ENCODE measurements at regions not wholly inside any gene's neighbourhood (a gene's known extent, or its start where the extent isn't known, plus 50 kb on each side); places are given as distances from the start of the nearest gene placed in this dataset.

GRCh38 chr7:49187543-49188268, 263.4 kb downstream of the CDC14C start:
- Histone ChIP-seq H3K27ac (ENCODE audit: low read depth in 1 of 2, low read length in 1 of 2) (no peak overlapping the region), H3K9me3 (ENCODE audit: control insufficient read depth in 2 of 2, insufficient read depth in 1 of 2, low read length in 1 of 2) (no peaks in the 10 kb centered on the region), H3K4me3 (ENCODE audit: low read length in 2 of 2) (no peak overlapping the region), H3K36me3 (ENCODE audit: control insufficient read depth in 2 of 2, insufficient read depth in 2 of 2, low read length in 1 of 2) (no peaks in the 10 kb centered on the region), H3K4me1 (ENCODE audit: control insufficient read depth in 2 of 2, insufficient read depth in 2 of 2, low read length in 2 of 2) (no peaks in the 10 kb centered on the region), H3K27me3 (ENCODE audit: control insufficient read depth in 2 of 2, insufficient read depth in 1 of 2, low read length in 1 of 2) (no peaks in the 10 kb centered on the region)
- 82% methylated on average over 3 of the region's 3 CpGs for WGBS
- no peak for DNase-seq (ENCODE audit: low read depth in 6 of 9, low spot score in 9 of 9)

- H3K27me3 ChIP-seq (ENCODE audit: control insufficient read depth in 2 of 2, insufficient read depth in 1 of 2, low read length in 1 of 2) = no peaks in the 10 kb centered on the region
- no peak overlapping the region for H3K27ac ChIP-seq (ENCODE audit: low read depth in 1 of 2, low read length in 1 of 2)
- no peak overlapping the region for H3K4me3 ChIP-seq (ENCODE audit: low read length in 2 of 2)
- H3K4me1 ChIP-seq (ENCODE audit: control insufficient read depth in 2 of 2, insufficient read depth in 2 of 2, low read length in 2 of 2) = no peaks in the 10 kb centered on the region
- H3K36me3 ChIP-seq (ENCODE audit: control insufficient read depth in 2 of 2, insufficient read depth in 2 of 2, low read length in 1 of 2) = no peaks in the 10 kb centered on the region
- 74% methylated on average over 2 of the region's 2 CpGs for WGBS
- no peaks in the 10 kb centered on the region for H3K9me3 ChIP-seq (ENCODE audit: control insufficient read depth in 2 of 2, insufficient read depth in 1 of 2, low read length in 1 of 2)
- DNase-seq (ENCODE audit: low read depth in 6 of 9, low spot score in 9 of 9) = no peak
Measured at GRCh38 chr7:49228426-49229098, 304.2 kb downstream of the CDC14C start.

GRCh38 chr7:49229246-49229645, 304.9 kb downstream of the CDC14C start:
- no peaks in the 10 kb centered on the region for H3K36me3 ChIP-seq (ENCODE audit: control insufficient read depth in 2 of 2, insufficient read depth in 2 of 2, low read length in 1 of 2)
- no peak overlapping the region for H3K4me3 ChIP-seq (ENCODE audit: low read length in 2 of 2)
- no peak for DNase-seq (ENCODE audit: low read depth in 6 of 9, low spot score in 9 of 9)
- no peaks in the 10 kb centered on the region for H3K4me1 ChIP-seq (ENCODE audit: control insufficient read depth in 2 of 2, insufficient read depth in 2 of 2, low read length in 2 of 2)
- H3K27me3 ChIP-seq (ENCODE audit: control insufficient read depth in 2 of 2, insufficient read depth in 1 of 2, low read length in 1 of 2) = no peaks in the 10 kb centered on the region
- WGBS = 76% methylated on average over 6 of the region's 6 CpGs
- H3K9me3 ChIP-seq (ENCODE audit: control insufficient read depth in 2 of 2, insufficient read depth in 1 of 2, low read length in 1 of 2) = no peaks in the 10 kb centered on the region
- no peak overlapping the region for H3K27ac ChIP-seq (ENCODE audit: low read depth in 1 of 2, low read length in 1 of 2)

- WGBS = 24% methylated on average over 2 of the region's 2 CpGs
Measured at GRCh38 chr7:49243521-49243920, 319.2 kb downstream of the CDC14C start.

GRCh38 chr7:49244543-49244942, 320.2 kb downstream of the CDC14C start:
- DNase-seq (ENCODE audit: low read depth in 6 of 9, low spot score in 9 of 9) = no peak
- no peak overlapping the region for H3K27ac ChIP-seq (ENCODE audit: low read depth in 1 of 2, low read length in 1 of 2)
- H3K4me3 ChIP-seq (ENCODE audit: low read length in 2 of 2) = no peak overlapping the region
- H3K36me3 ChIP-seq (ENCODE audit: control insufficient read depth in 2 of 2, insufficient read depth in 2 of 2, low read length in 1 of 2) = no peaks in the 10 kb centered on the region
- no peaks in the 10 kb centered on the region for H3K4me1 ChIP-seq (ENCODE audit: control insufficient read depth in 2 of 2, insufficient read depth in 2 of 2, low read length in 2 of 2)
- H3K9me3 ChIP-seq (ENCODE audit: control insufficient read depth in 2 of 2, insufficient read depth in 1 of 2, low read length in 1 of 2) = no peaks in the 10 kb centered on the region
- 3% methylated on average over 1 of the region's 1 CpG for WGBS
- no peaks in the 10 kb centered on the region for H3K27me3 ChIP-seq (ENCODE audit: control insufficient read depth in 2 of 2, insufficient read depth in 1 of 2, low read length in 1 of 2)

More at GRCh38 chr7:49243521-49243920, 319.2 kb downstream of the CDC14C start:
- Histone ChIP-seq H3K36me3 (ENCODE audit: control insufficient read depth in 2 of 2, insufficient read depth in 2 of 2, low read length in 1 of 2) (no peaks in the 10 kb centered on the region), H3K9me3 (ENCODE audit: control insufficient read depth in 2 of 2, insufficient read depth in 1 of 2, low read length in 1 of 2) (no peaks in the 10 kb centered on the region), H3K4me1 (ENCODE audit: control insufficient read depth in 2 of 2, insufficient read depth in 2 of 2, low read length in 2 of 2) (no peaks in the 10 kb centered on the region), H3K4me3 (ENCODE audit: low read length in 2 of 2) (no peak overlapping the region), H3K27ac (ENCODE audit: low read depth in 1 of 2, low read length in 1 of 2) (no peak overlapping the region), H3K27me3 (ENCODE audit: control insufficient read depth in 2 of 2, insufficient read depth in 1 of 2, low read length in 1 of 2) (no peaks in the 10 kb centered on the region)
- DNase-seq (ENCODE audit: low read depth in 6 of 9, low spot score in 9 of 9) = no peak

GRCh38 chr7:49245062-49245461, 320.7 kb downstream of the CDC14C start:
- no peak for DNase-seq (ENCODE audit: low read depth in 6 of 9, low spot score in 9 of 9)
- Histone ChIP-seq H3K4me3 (ENCODE audit: low read length in 2 of 2) (no peak overlapping the region), H3K4me1 (ENCODE audit: control insufficient read depth in 2 of 2, insufficient read depth in 2 of 2, low read length in 2 of 2) (no peaks in the 10 kb centered on the region), H3K9me3 (ENCODE audit: control insufficient read depth in 2 of 2, insufficient read depth in 1 of 2, low read length in 1 of 2) (no peaks in the 10 kb centered on the region), H3K36me3 (ENCODE audit: control insufficient read depth in 2 of 2, insufficient read depth in 2 of 2, low read length in 1 of 2) (no peaks in the 10 kb centered on the region), H3K27me3 (ENCODE audit: control insufficient read depth in 2 of 2, insufficient read depth in 1 of 2, low read length in 1 of 2) (no peaks in the 10 kb centered on the region), H3K27ac (ENCODE audit: low read depth in 1 of 2, low read length in 1 of 2) (no peak overlapping the region)
- 52% methylated on average over 3 of the region's 3 CpGs for WGBS

GRCh38 chr7:49247759-49248158, 323.4 kb downstream of the CDC14C start:
- Histone ChIP-seq H3K27me3 (ENCODE audit: control insufficient read depth in 2 of 2, insufficient read depth in 1 of 2, low read length in 1 of 2) (no peaks in the 10 kb centered on the region), H3K36me3 (ENCODE audit: control insufficient read depth in 2 of 2, insufficient read depth in 2 of 2, low read length in 1 of 2) (no peaks in the 10 kb centered on the region), H3K4me1 (ENCODE audit: control insufficient read depth in 2 of 2, insufficient read depth in 2 of 2, low read length in 2 of 2) (no peaks in the 10 kb centered on the region), H3K27ac (ENCODE audit: low read depth in 1 of 2, low read length in 1 of 2) (no peak overlapping the region), H3K4me3 (ENCODE audit: low read length in 2 of 2) (no peak overlapping the region), H3K9me3 (ENCODE audit: control insufficient read depth in 2 of 2, insufficient read depth in 1 of 2, low read length in 1 of 2) (no peaks in the 10 kb centered on the region)
- no peak for DNase-seq (ENCODE audit: low read depth in 6 of 9, low spot score in 9 of 9)
- WGBS = 65% methylated on average over 3 of the region's 3 CpGs

- no peaks in the 10 kb centered on the region for H3K36me3 ChIP-seq (ENCODE audit: control insufficient read depth in 2 of 2, insufficient read depth in 2 of 2, low read length in 1 of 2)
- no peaks in the 10 kb centered on the region for H3K9me3 ChIP-seq (ENCODE audit: control insufficient read depth in 2 of 2, insufficient read depth in 1 of 2, low read length in 1 of 2)
- no peak for DNase-seq (ENCODE audit: low read depth in 6 of 9, low spot score in 9 of 9)
- 87% methylated on average over 3 of the region's 3 CpGs for WGBS
- H3K4me3 ChIP-seq (ENCODE audit: low read length in 2 of 2) = no peak overlapping the region
- no peaks in the 10 kb centered on the region for H3K27me3 ChIP-seq (ENCODE audit: control insufficient read depth in 2 of 2, insufficient read depth in 1 of 2, low read length in 1 of 2)
- H3K27ac ChIP-seq (ENCODE audit: low read depth in 1 of 2, low read length in 1 of 2) = no peak overlapping the region
- H3K4me1 ChIP-seq (ENCODE audit: control insufficient read depth in 2 of 2, insufficient read depth in 2 of 2, low read length in 2 of 2) = no peaks in the 10 kb centered on the region
Measured at GRCh38 chr7:49255054-49255453, 330.7 kb downstream of the CDC14C start.

- DNase-seq (ENCODE audit: low read depth in 6 of 9, low spot score in 9 of 9) = no peak
- Histone ChIP-seq H3K27ac (ENCODE audit: low read depth in 1 of 2, low read length in 1 of 2) (no peak overlapping the region), H3K36me3 (ENCODE audit: control insufficient read depth in 2 of 2, insufficient read depth in 2 of 2, low read length in 1 of 2) (no peaks in the 10 kb centered on the region), H3K4me3 (ENCODE audit: low read length in 2 of 2) (no peak overlapping the region), H3K27me3 (ENCODE audit: control insufficient read depth in 2 of 2, insufficient read depth in 1 of 2, low read length in 1 of 2) (no peaks in the 10 kb centered on the region), H3K9me3 (ENCODE audit: control insufficient read depth in 2 of 2, insufficient read depth in 1 of 2, low read length in 1 of 2) (no peaks in the 10 kb centered on the region), H3K4me1 (ENCODE audit: control insufficient read depth in 2 of 2, insufficient read depth in 2 of 2, low read length in 2 of 2) (no peaks in the 10 kb centered on the region)
- 77% methylated on average over 2 of the region's 2 CpGs for WGBS
Measured at GRCh38 chr7:49260538-49260937, 336.2 kb downstream of the CDC14C start.

Measured in thymus (tissue), 11 donors.